Neuronal stem cell (in vitro differentiated cells): ENCODE measurements at regions not wholly inside any gene's neighbourhood (a gene's known extent, or its start where the extent isn't known, plus 50 kb on each side); places are given as distances from the start of the nearest gene placed in this dataset.

Experiments
- DNase-seq: peaks from one replicate; pipeline ENCODE4 v3.0.0-alpha.2; 2013; ENCODE audit warnings: low spot score
- H2AFZ ChIP-seq: one replicate; pipeline ENCODE4 v1.6.1; 2013; ENCODE audit warnings: mild to moderate bottlenecking, low read length, inconsistent platforms
- H2AK5ac ChIP-seq: 2 replicates; pipeline ENCODE4 v1.6.1; 2013; ENCODE audit warnings: low read depth, mild to moderate bottlenecking, inconsistent platforms, low read length, moderate library complexity, mixed read lengths
- H2BK120ac ChIP-seq: 2 replicates; pipeline ENCODE4 v1.6.1; 2013; ENCODE audit warnings: low read depth, mild to moderate bottlenecking, inconsistent platforms, low read length, moderate library complexity, mixed read lengths
- H2BK12ac ChIP-seq: one replicate; pipeline ENCODE4 v1.6.1; 2013; ENCODE audit warnings: low read length, inconsistent platforms
- H2BK15ac ChIP-seq: 2 replicates; pipeline ENCODE4 v1.6.1; 2013; ENCODE audit warnings: mild to moderate bottlenecking, low read length, inconsistent platforms, mixed read lengths
- H2BK5ac ChIP-seq: one replicate; pipeline ENCODE4 v1.6.1; 2013; ENCODE audit warnings: inconsistent platforms, mild to moderate bottlenecking, low read length, moderate library complexity
- H3K14ac ChIP-seq: one replicate; pipeline ENCODE4 v1.6.1; 2013; ENCODE audit warnings: low read length, inconsistent platforms
- H3K18ac ChIP-seq: 2 replicates; pipeline ENCODE4 v1.6.1; 2013; ENCODE audit warnings: low read length, inconsistent platforms
- H3K23ac ChIP-seq: 2 replicates; pipeline ENCODE4 v1.6.1; 2013; ENCODE audit warnings: low read depth, mild to moderate bottlenecking, mixed read lengths, low read length, inconsistent platforms; ENCODE audit not compliant: poor library complexity
- H3K27ac ChIP-seq: replicated peaks from 3 replicates; pipeline ENCODE4 v1.5.1; 2013; ENCODE audit warnings: low read length, inconsistent platforms
- H3K27me3 ChIP-seq, 3 experiments: 2 replicates each; pipeline ENCODE4 v1.6.1; 2013; ENCODE audit warnings: low read length in 3 of 3, mild to moderate bottlenecking in 2 of 3, inconsistent platforms in 1 of 3, low read depth in 1 of 3, mixed read lengths in 1 of 3, moderate library complexity in 1 of 3; ENCODE audit not compliant: control insufficient read depth in 3 of 3, insufficient read depth in 3 of 3
- H3K36me3 ChIP-seq, 2 donors: replicated peaks in 1 of 2; 2 replicates each; pipeline ENCODE4 v1.6.1; 2013; ENCODE audit warnings: low read length in 2 of 2; ENCODE audit not compliant: control insufficient read depth in 2 of 2, insufficient read depth in 2 of 2
- H3K4ac ChIP-seq: 2 replicates; pipeline ENCODE4 v1.6.1; 2013; ENCODE audit warnings: inconsistent platforms, mild to moderate bottlenecking, low read length, moderate library complexity
- H3K4me1 ChIP-seq, 2 donors: 1 replicate in 1 of 2; 2 replicates in 1 of 2; pipeline ENCODE4 v1.6.1; 2013; ENCODE audit warnings: low read length in 2 of 2, low read depth in 1 of 2; ENCODE audit not compliant: control insufficient read depth in 2 of 2, insufficient read depth in 1 of 2
- H3K4me2 ChIP-seq: one replicate; pipeline ENCODE4 v1.6.1; 2013; ENCODE audit warnings: mild to moderate bottlenecking, low read length, inconsistent platforms; ENCODE audit not compliant: insufficient read depth, poor library complexity, severe bottlenecking
- H3K4me3 ChIP-seq, 2 donors: 2 replicates each; pipeline ENCODE4 v1.5.1; 2013; ENCODE audit warnings: low read length in 2 of 2, mild to moderate bottlenecking in 2 of 2, inconsistent platforms in 1 of 2, moderate library complexity in 1 of 2
- H3K79me1 ChIP-seq: one replicate; pipeline ENCODE4 v1.6.1; 2013; ENCODE audit warnings: low read depth, mild to moderate bottlenecking, inconsistent platforms, low read length, moderate library complexity
- H3K9ac ChIP-seq: one replicate; pipeline ENCODE4 v1.6.1; 2013; ENCODE audit warnings: mild to moderate bottlenecking, low read depth, low read length, inconsistent platforms; ENCODE audit not compliant: poor library complexity
- H3K9me3 ChIP-seq, 2 donors: replicated peaks in 1 of 2; 2 replicates each; pipeline versions ENCODE3 to v1.6.1; 2013; ENCODE audit warnings: low read length in 2 of 2, mild to moderate bottlenecking in 2 of 2, inconsistent platforms in 1 of 2, low read depth in 1 of 2, mixed read lengths in 1 of 2, moderate library complexity in 1 of 2; ENCODE audit not compliant: control insufficient read depth in 2 of 2, insufficient read depth in 1 of 2
- H4K8ac ChIP-seq: one replicate; pipeline ENCODE4 v1.6.1; 2013; ENCODE audit warnings: low read depth, mild to moderate bottlenecking, inconsistent platforms, low read length, moderate library complexity
- H4K91ac ChIP-seq: one replicate; pipeline ENCODE4 v1.6.1; 2013; ENCODE audit warnings: low read length, low read depth, mild to moderate bottlenecking, inconsistent platforms; ENCODE audit not compliant: poor library complexity
- WGBS, 2 donors: extraction: QIAGEN DNeasy Blood & Tissue Kit; methylation state at CpG; one replicate each; pipeline ENCODE4 v1.1.7; 2013; ENCODE audit warnings: missing lambda C conversion rate in 2 of 2, mixed read lengths in 1 of 2; ENCODE audit not compliant: insufficient read length in 2 of 2, insufficient replicate concordance in 1 of 2; ENCODE audit errors: extremely low coverage in 2 of 2; 5-methylcytosine and 5-hydroxymethylcytosine counted together

DNA sequence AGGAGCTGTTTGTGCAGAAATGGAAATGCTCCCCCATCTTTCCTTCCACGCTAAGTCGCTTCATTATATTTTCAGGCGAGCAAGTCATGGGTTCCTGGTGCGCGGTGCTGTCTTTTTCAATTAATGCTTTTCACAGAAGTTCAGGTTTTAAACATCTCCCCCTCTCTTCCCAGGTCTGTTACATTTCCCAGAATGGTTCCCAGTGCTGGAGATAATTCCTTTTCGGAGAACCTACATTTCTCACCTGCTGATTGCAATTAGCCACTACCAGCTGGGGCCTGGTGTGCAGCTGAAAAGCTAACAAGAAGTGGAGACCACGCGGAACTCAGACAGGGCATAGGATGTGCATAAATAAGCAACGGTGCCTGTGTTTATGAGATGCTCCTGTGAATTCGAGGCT, 217.8 kb downstream of the MID1IP1 start:
- H3K27ac ChIP-seq, result no peak overlapping the region

DNA sequence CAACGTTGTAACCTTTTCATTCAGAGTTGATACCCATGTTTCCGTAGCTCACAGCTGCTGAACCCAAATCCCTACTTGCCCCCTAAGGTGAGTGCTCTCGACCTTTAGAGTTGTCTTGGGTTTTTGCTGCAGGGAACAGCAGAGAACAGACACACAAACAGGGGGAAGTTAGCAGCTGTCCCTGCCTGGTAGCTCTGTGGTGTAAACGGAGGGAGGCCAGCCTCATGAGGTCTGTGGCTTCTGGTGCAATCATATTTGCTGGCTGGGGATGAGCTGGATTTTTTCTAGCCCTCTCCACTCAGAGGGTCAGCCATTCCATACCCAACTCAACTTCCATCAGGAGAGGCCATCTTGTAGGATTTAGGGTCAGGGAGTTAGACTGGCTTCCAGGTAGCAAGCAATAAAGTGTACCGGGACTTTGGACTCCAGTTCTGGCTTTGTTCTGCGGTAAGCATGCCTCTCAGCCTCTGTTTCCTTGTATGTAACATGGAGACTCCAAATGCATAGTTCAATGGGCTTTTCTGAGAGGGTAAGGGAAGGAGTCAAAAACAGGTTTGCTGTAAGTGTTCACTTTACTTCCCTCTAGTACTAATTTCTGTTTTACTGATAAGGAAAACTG, 218.9 kb downstream of the MID1IP1 start:
- H3K4me3 ChIP-seq, result no peak overlapping the region
- no peaks in the 10 kb centered on the region for H3K9me3 ChIP-seq
- no peak overlapping the region for H3K14ac ChIP-seq
- peaks cover 0 to 7% (median 0%) of the 10 kb centered on the region in 3 experiments for H3K27me3 ChIP-seq
- no peak overlapping the region for H3K18ac ChIP-seq
- no peaks in the 10 kb centered on the region for H3K79me1 ChIP-seq
- H3K23ac ChIP-seq, result no peak overlapping the region
- H2AFZ ChIP-seq, result no peak overlapping the region
- no peak overlapping the region for H2BK15ac ChIP-seq
- no peak overlapping the region for H2BK12ac ChIP-seq
- no peak overlapping the region for H4K8ac ChIP-seq
- no peaks in the 10 kb centered on the region for H3K36me3 ChIP-seq
- no peak overlapping the region for H3K27ac ChIP-seq
- peaks cover 0 to 5% of the 10 kb centered on the region in 2 donors for H3K4me1 ChIP-seq
- H2AK5ac ChIP-seq, result no peak overlapping the region
- DNase-seq, result no peak
- no CpG with 5 or more reads among the region's 6 CpGs for WGBS, 2 donors
- no peak overlapping the region for H3K9ac ChIP-seq
- no peak overlapping the region for H2BK120ac ChIP-seq
- H3K4me2 ChIP-seq, result no peak overlapping the region
- no peak overlapping the region for H4K91ac ChIP-seq
- no peak overlapping the region for H3K4ac ChIP-seq
- no peak overlapping the region for H2BK5ac ChIP-seq

More for the DNA sequence above, 217.8 kb downstream of the MID1IP1 start:
- H3K9me3 ChIP-seq, result no peaks in the 10 kb centered on the region
- no CpG with 5 or more reads among the region's 10 CpGs for WGBS, 2 donors
- H3K4ac ChIP-seq, result no peak overlapping the region
- H2BK120ac ChIP-seq, result no peak overlapping the region
- H2BK12ac ChIP-seq, result no peak overlapping the region
- H2AK5ac ChIP-seq, result no peak overlapping the region
- H3K36me3 ChIP-seq, result no peaks in the 10 kb centered on the region
- no peaks in the 10 kb centered on the region for H3K79me1 ChIP-seq
- H3K23ac ChIP-seq, result no peak overlapping the region
- H3K18ac ChIP-seq, result no peak overlapping the region
- H2AFZ ChIP-seq, result no peak overlapping the region
- H2BK5ac ChIP-seq, result no peak overlapping the region
- no peak overlapping the region for H3K14ac ChIP-seq
- no peak overlapping the region for H4K91ac ChIP-seq
- H2BK15ac ChIP-seq, result no peak overlapping the region
- peaks cover 0 to 7% (median 0%) of the 10 kb centered on the region in 3 experiments for H3K27me3 ChIP-seq
- H3K9ac ChIP-seq, result no peak overlapping the region
- H3K4me1 ChIP-seq, result peaks cover 0 to 5% of the 10 kb centered on the region in 2 donors
- H4K8ac ChIP-seq, result no peak overlapping the region
- no peak overlapping the region for H3K4me3 ChIP-seq
- DNase-seq, result no peak
- H3K4me2 ChIP-seq, result no peak overlapping the region

DNA sequence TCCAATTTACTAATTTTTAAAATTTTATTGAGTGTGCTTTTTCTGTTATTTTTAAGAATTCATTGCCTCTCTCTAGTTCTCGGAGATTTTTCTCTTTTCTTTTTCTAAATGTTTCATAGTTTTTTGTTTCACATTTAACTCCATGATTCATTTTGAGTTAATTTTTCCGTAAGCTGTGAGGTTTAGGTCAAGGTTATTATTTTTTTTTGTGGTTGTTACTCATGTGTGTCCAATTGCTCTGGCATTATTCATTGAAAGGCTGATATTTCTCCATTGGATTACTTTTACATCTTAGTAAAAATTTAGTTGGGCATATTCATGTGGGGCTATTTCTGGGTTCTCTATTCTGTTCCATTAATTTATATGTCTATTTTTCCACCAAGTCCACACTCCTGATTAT, 220.8 kb downstream of the MID1IP1 start:
- no peak overlapping the region for H2AK5ac ChIP-seq
- H4K91ac ChIP-seq, result no peak overlapping the region
- H3K4me1 ChIP-seq, result peaks cover 0 to 5% of the 10 kb centered on the region in 2 donors
- no peak overlapping the region for H3K4me3 ChIP-seq
- no peak overlapping the region for H3K27ac ChIP-seq
- no peak overlapping the region for H3K14ac ChIP-seq
- H3K9me3 ChIP-seq, result no peaks in the 10 kb centered on the region
- no peak overlapping the region for H2BK12ac ChIP-seq
- no peak overlapping the region for H3K4me2 ChIP-seq
- no peak overlapping the region for H2BK15ac ChIP-seq
- H2BK5ac ChIP-seq, result no peak overlapping the region
- H4K8ac ChIP-seq, result no peak overlapping the region
- no peak overlapping the region for H3K23ac ChIP-seq
- no peaks in the 10 kb centered on the region for H3K79me1 ChIP-seq
- no peak for DNase-seq
- WGBS, 2 donors, result no CpG with 5 or more reads among the region's 2 CpGs
- no peak overlapping the region for H3K18ac ChIP-seq
- no peak overlapping the region for H3K4ac ChIP-seq
- H3K36me3 ChIP-seq, result no peaks in the 10 kb centered on the region
- peaks cover 0 to 7% (median 0%) of the 10 kb centered on the region in 3 experiments for H3K27me3 ChIP-seq
- H3K9ac ChIP-seq, result no peak overlapping the region
- no peak overlapping the region for H2AFZ ChIP-seq
- no peak overlapping the region for H2BK120ac ChIP-seq

DNA sequence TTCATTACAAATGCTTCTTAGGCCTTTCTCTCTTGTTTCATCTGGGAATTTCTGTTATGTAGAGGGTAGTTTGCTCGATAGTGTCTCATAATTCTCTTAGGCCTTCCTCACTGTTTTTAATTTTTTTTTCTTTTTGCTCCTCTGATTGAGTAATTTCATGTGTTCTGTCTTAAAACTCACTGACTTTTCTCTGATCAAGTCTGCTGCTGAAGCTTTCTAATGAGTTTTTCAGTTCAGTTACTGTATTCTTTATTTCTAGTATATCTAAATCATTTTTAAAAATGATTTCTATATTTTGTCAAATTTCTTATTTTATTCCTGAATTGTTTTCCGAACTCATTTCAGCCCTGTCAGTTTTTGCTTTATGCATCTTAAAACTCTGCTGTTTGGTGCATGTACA, 228.0 kb downstream of the MID1IP1 start:
- Histone ChIP-seq H2BK15ac (no peak overlapping the region), H3K9ac (no peak overlapping the region), H3K4me1 (no peaks in the 10 kb centered on the region), H3K4me3 (no peak overlapping the region), H3K23ac (no peak overlapping the region), H2AK5ac (no peak overlapping the region), H3K18ac (no peak overlapping the region), H3K14ac (no peak overlapping the region), H2AFZ (no peak overlapping the region), H3K27me3 (no peaks in the 10 kb centered on the region), H3K9me3 (peaks cover 0 to 2% of the 10 kb centered on the region in 2 donors), H3K36me3 (no peaks in the 10 kb centered on the region), H3K4me2 (no peak overlapping the region), H2BK5ac (no peak overlapping the region), H4K8ac (no peak overlapping the region), H4K91ac (no peak overlapping the region), H3K4ac (no peak overlapping the region), H3K27ac (no peak overlapping the region), H2BK120ac (no peak overlapping the region), H2BK12ac (no peak overlapping the region), H3K79me1 (no peaks in the 10 kb centered on the region)
- WGBS, 2 donors, result no CpG with 5 or more reads among the region's 2 CpGs
- DNase-seq, result no peak
